Peyer's patch (tissue), 4 donors: ENCODE measurements at regions not wholly inside any gene's neighbourhood (a gene's known extent, or its start where the extent isn't known, plus 50 kb on each side); places are given as distances from the start of the nearest gene placed in this dataset.

Experiments
- DNase-seq, 3 donors: peaks; one replicate each; pipeline ENCODE4 v3.0.0-alpha.2; 2017 to 2019
- H3K27ac ChIP-seq, 4 donors: fragments of 200-600 bp; sonication (generic); one replicate each; pipeline ENCODE4 v1.5.1; 2016 to 2019
- H3K27me3 ChIP-seq, 2 donors: fragments of 200-600 bp; sonication (generic); one replicate each; pipeline ENCODE4 v1.5.1; 2019
- H3K36me3 ChIP-seq, 3 donors: fragments of 200-600 bp; sonication (generic); one replicate each; pipeline ENCODE4 v1.5.1; 2016 to 2019
- H3K4me1 ChIP-seq, 4 donors: fragments of 200-600 bp; sonication (generic); one replicate each; pipeline ENCODE4 v1.5.1; 2016 to 2019
- H3K4me3 ChIP-seq, 4 donors: fragments of 200-600 bp; sonication (generic); 1 replicate in 3 of 4; 2 replicates in 1 of 4; pipeline ENCODE4 v1.5.1; 2016 to 2019; ENCODE audit warnings: mild to moderate bottlenecking in 1 of 4
- H3K9me3 ChIP-seq, 4 donors: fragments of 200-600 bp; sonication (generic); one replicate each; pipeline ENCODE4 v1.5.1; 2016 to 2019; ENCODE audit warnings: mild to moderate bottlenecking in 1 of 4
- POLR2A ChIP-seq, 2 donors: fragments of 450-650 bp; IDR thresholded peaks; one replicate each; pipeline ENCODE4 v1.5.1; 2017; ENCODE audit warnings: antibody characterized with exemption in 2 of 2, mild to moderate bottlenecking in 2 of 2, moderate library complexity in 2 of 2
- TF ChIP-seq, protein P1 (sequence below), 6 experiments: fragments of 450-650 bp in 4 of 6; fragments of 200-600 bp in 2 of 6; sonication (generic) in 1 of 6; IDR thresholded peaks; one replicate each; pipeline ENCODE4 v1.5.1; 2017 to 2019; ENCODE audit warnings: antibody characterized with exemption in 6 of 6, mild to moderate bottlenecking in 3 of 6, moderate library complexity in 1 of 6

DNA sequence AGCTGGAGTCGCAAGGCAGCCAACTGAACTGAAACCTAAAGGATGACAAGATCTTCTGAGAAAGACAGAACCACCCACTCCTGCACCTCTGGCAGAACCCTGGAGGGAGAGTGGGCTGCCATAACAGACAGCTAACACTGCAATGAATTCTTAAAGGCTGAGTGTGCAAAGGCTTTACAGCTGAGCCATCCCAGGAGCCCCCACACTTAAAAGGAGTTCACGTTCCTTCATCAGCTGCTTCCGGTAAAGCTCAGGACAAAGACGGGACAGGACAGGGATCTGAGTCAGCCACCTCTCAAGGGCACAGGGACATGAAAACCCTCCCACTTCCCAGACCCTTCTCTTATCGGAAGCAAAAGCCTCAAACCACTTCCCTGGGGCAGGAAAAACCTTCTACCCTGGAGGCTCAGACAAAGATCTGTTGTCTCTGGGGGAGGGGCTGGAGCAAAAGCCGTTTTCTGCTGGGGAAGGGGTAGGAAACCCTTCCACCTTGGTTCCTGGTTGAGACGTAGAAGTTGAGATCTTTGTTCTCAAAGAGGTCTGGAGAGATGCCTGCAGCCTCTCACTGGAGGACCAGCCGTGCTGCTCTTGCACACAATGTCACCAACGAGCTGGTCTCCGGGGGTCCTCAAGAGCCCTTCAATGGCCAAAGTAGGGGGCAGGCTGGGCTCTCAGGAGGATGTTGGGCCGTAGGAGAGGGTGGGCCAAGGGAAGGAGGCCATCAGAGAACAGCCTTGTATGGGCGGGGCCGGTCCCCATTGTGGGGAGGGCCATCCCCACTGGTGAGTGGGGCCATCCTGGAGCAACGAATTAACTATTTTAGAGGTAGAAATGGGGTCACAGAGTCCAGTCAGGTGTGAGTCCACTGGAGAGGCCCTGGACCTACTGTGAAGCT lies 452.4 kb downstream of the PTPRU start:
- no peak overlapping the region for H3K27ac ChIP-seq
- no peaks in the 10 kb centered on the region for H3K9me3 ChIP-seq
- TF ChIP-seq, protein P1, sequence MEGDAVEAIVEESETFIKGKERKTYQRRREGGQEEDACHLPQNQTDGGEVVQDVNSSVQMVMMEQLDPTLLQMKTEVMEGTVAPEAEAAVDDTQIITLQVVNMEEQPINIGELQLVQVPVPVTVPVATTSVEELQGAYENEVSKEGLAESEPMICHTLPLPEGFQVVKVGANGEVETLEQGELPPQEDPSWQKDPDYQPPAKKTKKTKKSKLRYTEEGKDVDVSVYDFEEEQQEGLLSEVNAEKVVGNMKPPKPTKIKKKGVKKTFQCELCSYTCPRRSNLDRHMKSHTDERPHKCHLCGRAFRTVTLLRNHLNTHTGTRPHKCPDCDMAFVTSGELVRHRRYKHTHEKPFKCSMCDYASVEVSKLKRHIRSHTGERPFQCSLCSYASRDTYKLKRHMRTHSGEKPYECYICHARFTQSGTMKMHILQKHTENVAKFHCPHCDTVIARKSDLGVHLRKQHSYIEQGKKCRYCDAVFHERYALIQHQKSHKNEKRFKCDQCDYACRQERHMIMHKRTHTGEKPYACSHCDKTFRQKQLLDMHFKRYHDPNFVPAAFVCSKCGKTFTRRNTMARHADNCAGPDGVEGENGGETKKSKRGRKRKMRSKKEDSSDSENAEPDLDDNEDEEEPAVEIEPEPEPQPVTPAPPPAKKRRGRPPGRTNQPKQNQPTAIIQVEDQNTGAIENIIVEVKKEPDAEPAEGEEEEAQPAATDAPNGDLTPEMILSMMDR (IDR thresholded peaks at IDR 0.05): no peak
- TF ChIP-seq POLR2A (IDR thresholded peaks at IDR 0.05): no peak
- H3K36me3 ChIP-seq: no peaks in the 10 kb centered on the region
- peak in 1 of 3 donors; percentile 17 for DNase-seq
- H3K4me3 ChIP-seq: no peak overlapping the region
- H3K27me3 ChIP-seq: no peaks in the 10 kb centered on the region
- no peaks in the 10 kb centered on the region for H3K4me1 ChIP-seq

DNA sequence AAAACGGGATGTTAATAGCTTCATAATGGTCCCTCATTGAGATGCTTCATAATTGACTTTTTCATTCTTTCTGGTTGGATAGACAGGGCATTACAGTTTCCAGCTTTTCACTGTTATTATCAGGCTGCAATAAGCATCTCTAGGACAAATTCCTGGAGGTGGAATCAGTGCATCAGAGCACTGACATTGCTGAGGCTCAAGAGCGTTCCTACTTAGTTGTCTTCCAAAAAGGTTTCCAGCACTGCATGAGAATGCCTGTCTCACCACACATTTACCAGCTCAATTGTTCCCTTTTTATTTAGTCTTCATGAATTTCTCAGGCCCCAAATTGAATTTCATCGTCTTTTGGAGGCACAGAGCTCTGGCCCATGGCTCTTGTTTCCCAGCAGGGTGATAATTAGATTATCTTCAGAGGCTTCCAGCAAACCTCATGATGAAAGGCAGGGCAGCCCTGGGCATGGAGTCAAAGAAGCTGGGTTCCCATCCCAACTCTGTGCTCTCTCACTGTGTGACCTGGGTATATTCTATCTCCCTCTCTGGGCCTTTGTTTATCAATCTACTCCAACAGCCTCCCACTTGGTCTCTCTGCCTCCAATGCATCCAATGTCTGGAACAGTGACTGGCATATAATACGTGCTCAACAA lies 451.4 kb downstream of the PTPRU start:
- H3K36me3 ChIP-seq: no peaks in the 10 kb centered on the region
- H3K9me3 ChIP-seq: no peaks in the 10 kb centered on the region
- H3K4me1 ChIP-seq: no peaks in the 10 kb centered on the region
- no peaks in the 10 kb centered on the region for H3K27me3 ChIP-seq
- no peak for TF ChIP-seq POLR2A (IDR thresholded peaks at IDR 0.05)
- TF ChIP-seq, protein P1 (IDR thresholded peaks at IDR 0.05): no peak
- H3K27ac ChIP-seq: no peak overlapping the region
- DNase-seq: peak in 1 of 3 donors; percentile 7
- H3K4me3 ChIP-seq: no peak overlapping the region

DNA sequence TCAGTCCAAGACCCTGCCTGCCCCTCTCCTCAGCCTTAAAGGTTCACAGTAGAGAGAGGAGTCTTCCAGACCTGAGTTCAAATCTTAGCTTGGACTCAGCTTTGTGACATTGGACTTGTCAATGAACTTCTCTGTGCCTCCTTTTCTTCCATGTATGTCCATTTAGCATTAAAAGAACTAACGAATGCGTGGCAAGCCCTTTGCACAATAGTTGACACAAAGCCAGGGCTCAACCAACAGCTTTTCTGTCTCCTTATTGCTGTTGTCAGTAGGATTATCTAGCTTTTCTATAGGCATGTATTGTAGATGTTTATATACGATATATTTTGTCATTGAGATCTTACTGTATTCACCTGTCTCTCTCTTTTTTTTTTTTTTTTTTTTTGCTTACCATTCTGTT lies 450.8 kb downstream of the PTPRU start:
- no peak for DNase-seq
- H3K27me3 ChIP-seq: no peaks in the 10 kb centered on the region
- TF ChIP-seq, protein P1 (IDR thresholded peaks at IDR 0.05): no peak
- no peak for TF ChIP-seq POLR2A (IDR thresholded peaks at IDR 0.05)

DNA sequence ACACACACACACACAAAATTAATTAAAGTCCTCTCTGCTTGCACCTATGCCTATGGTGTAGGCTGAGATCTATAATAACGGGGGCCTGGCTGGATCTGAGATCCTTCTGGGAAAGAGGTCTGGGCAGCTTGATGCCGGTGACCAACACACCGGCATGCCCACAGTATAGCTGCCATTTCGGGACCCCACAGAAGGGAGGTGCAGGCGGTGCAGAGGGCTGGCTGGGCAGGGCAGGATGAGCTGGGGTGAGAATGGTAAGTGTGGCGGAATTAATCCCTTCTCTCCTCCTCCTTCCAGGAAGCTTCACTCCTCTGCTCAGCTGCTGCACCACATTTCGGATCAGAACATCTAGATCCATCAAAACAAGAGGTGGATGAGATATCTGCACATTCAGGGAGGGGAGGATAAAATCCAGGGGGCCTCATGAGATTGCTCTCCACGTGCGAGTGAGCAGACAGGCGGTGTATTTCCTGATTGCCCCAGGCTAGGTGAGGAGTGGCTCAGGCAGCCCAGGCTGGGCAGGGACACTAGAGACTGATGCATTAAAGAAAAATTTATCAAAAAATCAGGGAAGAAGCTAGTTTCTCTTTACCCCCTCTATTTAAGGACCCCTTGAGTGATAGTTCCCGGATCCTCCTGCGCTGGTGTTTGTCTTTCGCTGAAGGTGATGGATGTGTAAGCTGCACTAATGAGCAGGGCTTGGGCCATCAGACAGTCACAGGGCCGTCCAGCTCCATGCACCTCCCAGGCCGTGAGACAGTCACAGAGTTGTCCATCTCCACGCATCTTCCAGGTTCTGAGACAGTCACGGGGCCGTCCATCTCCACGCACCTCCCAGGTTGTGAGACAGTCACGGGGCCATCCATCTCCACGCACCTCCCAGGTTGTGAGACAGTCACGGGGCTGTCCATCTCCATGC lies 449.9 kb downstream of the PTPRU start:
- Histone ChIP-seq H3K4me3 (no peak overlapping the region), H3K4me1 (no peaks in the 10 kb centered on the region), H3K36me3 (no peaks in the 10 kb centered on the region), H3K27ac (no peak overlapping the region), H3K27me3 (no peaks in the 10 kb centered on the region), H3K9me3 (no peaks in the 10 kb centered on the region)
- peak in 1 of 3 donors; percentile 30 for DNase-seq
- TF ChIP-seq POLR2A (IDR thresholded peaks at IDR 0.05): no peak
- TF ChIP-seq, protein P1 (IDR thresholded peaks at IDR 0.05): no peak

More for the DNA sequence above, 450.8 kb downstream of the PTPRU start:
- H3K27ac ChIP-seq: no peak overlapping the region
- no peaks in the 10 kb centered on the region for H3K9me3 ChIP-seq
- no peaks in the 10 kb centered on the region for H3K4me1 ChIP-seq
- no peaks in the 10 kb centered on the region for H3K36me3 ChIP-seq
- no peak overlapping the region for H3K4me3 ChIP-seq

DNA sequence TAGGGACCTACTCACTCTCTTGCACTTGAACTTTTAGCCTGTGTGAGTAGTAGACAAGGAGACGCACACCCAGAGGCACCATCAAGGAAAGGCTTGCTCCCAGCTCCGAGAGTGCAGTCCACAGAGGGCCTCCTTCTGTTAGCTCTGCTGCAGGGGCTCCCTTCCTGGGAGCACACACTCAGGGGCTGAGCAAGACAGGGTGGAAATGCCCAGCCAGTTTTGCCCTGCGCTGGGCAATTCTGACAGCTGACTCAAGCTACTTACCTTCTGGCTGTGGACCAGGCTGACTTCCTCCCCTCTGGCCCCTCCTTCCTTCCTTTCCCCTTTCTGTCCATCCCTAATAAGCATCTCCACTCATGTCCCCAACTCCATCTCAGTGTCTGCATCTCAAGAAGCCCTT lies 449.1 kb downstream of the PTPRU start:
- H3K36me3 ChIP-seq: no peaks in the 10 kb centered on the region
- no peaks in the 10 kb centered on the region for H3K27me3 ChIP-seq
- no peak overlapping the region for H3K4me3 ChIP-seq
- H3K9me3 ChIP-seq: no peaks in the 10 kb centered on the region
- H3K27ac ChIP-seq: no peak overlapping the region
- TF ChIP-seq POLR2A (IDR thresholded peaks at IDR 0.05): no peak
- TF ChIP-seq, protein P1 (IDR thresholded peaks at IDR 0.05): no peak
- H3K4me1 ChIP-seq: no peaks in the 10 kb centered on the region
- peak in 1 of 3 donors; percentile 7 for DNase-seq
